ENCODE measurements at regions not wholly inside any gene's neighbourhood (a gene's known extent, or its start where the extent isn't known, plus 50 kb on each side); places are given as distances from the start of the nearest gene placed in this dataset.

DNA sequence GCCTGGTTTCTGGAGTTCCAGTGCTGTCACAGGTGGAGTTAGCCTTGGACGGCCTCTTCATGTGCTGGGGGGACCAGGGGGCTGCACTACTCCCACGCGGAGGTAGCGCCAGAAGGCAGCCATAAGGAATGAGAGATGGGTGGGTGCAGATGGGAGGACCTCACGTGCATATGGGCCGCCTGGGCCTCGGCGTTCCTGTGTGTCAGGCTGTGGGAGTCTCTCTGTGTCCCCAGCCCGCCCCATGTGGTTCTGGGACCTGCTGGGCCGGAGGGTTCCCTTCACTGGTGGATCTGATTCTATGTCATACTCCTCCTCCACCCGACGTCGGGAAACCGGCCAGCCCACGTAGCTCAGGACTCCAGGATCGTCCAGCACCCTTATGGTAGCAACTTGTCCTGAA, 149.0 kb upstream of the SOX1 start:
- Mint-ChIP-seq H3K9me3 (no peaks in the 10 kb centered on the region), H3K27ac (no peak overlapping the region), H3K4me3 (no peak overlapping the region), H3K4me1 (no peaks in the 10 kb centered on the region), H3K27me3 (no peaks in the 10 kb centered on the region), H3K36me3 (ENCODE audit: low read depth) (no peaks in the 10 kb centered on the region)
- TF ChIP-seq, protein P1, sequence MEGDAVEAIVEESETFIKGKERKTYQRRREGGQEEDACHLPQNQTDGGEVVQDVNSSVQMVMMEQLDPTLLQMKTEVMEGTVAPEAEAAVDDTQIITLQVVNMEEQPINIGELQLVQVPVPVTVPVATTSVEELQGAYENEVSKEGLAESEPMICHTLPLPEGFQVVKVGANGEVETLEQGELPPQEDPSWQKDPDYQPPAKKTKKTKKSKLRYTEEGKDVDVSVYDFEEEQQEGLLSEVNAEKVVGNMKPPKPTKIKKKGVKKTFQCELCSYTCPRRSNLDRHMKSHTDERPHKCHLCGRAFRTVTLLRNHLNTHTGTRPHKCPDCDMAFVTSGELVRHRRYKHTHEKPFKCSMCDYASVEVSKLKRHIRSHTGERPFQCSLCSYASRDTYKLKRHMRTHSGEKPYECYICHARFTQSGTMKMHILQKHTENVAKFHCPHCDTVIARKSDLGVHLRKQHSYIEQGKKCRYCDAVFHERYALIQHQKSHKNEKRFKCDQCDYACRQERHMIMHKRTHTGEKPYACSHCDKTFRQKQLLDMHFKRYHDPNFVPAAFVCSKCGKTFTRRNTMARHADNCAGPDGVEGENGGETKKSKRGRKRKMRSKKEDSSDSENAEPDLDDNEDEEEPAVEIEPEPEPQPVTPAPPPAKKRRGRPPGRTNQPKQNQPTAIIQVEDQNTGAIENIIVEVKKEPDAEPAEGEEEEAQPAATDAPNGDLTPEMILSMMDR (IDR thresholded peaks at IDR 0.05): no peak
- ATAC-seq (ENCODE audit: low read depth) (no peak), DNase-seq (no peak)
- POLR2A ChIA-PET: no interaction called here
- intact Hi-C loops (cut with micrococcal nuclease): no loop called here
- CTCF ChIA-PET: no interaction called here

DNA sequence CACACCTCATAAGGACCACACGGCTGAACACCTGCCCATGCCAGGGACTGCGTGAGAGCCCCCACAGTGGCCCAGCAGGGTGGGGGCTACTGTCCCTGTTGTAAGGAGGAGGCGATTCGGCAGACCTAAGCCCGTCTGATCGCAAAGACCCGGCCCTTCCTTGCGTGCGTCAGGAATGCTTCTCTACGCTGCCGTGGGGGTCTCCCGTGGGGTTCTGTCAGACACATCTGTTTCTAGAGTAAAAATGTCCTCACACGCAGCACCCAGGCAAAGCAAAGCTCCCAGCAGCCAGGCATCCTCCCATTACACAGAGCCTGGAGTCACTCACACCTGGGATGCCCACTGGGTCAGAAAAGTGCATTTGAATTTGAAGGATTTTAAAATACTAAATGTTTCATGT, 147.7 kb upstream of the SOX1 start:
- Mint-ChIP-seq H3K4me1 (no peaks in the 10 kb centered on the region), H3K36me3 (ENCODE audit: low read depth) (no peaks in the 10 kb centered on the region), H3K27me3 (no peaks in the 10 kb centered on the region), H3K4me3 (no peak overlapping the region), H3K9me3 (no peaks in the 10 kb centered on the region), H3K27ac (no peak overlapping the region)
- TF ChIP-seq, protein P1 (IDR thresholded peaks at IDR 0.05): no peak
- POLR2A ChIA-PET: no interaction called here
- intact Hi-C loops (cut with micrococcal nuclease): no loop called here
- DNase-seq: no peak
- no peak for ATAC-seq (ENCODE audit: low read depth)
- CTCF ChIA-PET: no interaction called here

DNA sequence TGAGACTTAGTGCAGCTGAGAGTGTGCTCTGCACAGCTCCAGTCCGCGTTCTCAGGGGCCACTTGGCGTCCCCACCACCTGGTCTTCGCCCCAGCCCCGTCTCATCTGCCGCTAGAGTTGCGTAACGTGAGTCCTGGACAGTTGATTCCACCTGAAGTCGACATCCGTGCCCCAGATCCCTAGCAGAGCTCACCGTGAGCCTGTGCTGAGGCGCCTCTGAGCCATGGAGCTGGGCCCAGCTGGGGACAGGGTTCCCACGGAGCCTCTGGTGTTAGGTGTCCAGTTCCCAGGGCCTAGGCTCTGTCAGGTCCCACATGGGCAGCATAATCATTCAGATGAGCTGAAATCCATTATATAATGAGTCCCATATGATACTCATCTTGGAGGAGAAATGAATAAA, 147.1 kb upstream of the SOX1 start:
- Mint-ChIP-seq H3K27ac (no peak overlapping the region), H3K36me3 (ENCODE audit: low read depth) (no peaks in the 10 kb centered on the region), H3K9me3 (no peaks in the 10 kb centered on the region), H3K4me3 (no peak overlapping the region), H3K27me3 (no peaks in the 10 kb centered on the region), H3K4me1 (no peaks in the 10 kb centered on the region)
- TF ChIP-seq, protein P1 (IDR thresholded peaks at IDR 0.05): no peak
- CTCF ChIA-PET: no interaction called here
- no peak for ATAC-seq (ENCODE audit: low read depth)
- intact Hi-C loops (cut with micrococcal nuclease): no loop called here
- DNase-seq: no peak
- POLR2A ChIA-PET: no interaction called here

DNA sequence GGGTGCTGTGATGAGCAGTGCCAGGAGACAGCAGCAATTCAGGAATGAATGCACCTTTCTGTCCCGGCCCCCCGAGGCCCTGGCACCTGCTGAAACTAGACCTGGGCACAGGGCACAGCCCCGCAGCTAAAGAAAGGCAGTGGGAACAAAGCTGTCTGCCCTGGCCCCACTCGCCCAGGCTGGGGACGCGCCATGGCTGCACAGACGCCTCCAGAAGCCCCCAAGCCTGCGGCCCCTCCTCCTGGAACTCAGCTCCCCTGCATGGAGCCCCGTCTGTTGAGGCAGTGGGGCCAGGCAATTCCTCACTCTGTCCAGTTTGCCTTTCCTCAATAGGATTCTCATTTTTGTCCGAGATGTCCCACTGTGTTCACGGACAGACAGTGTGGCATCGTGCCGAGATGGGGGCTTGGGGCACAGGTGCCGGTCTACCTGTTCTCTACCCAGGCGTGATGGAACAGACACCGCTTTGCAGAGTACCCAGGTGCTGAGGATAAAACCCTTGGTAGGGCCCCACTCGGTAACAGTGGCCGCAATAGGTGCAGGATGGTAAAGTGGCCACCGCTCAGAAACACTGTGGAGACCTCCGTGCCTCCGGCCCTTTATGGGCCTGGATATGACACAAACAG, 146.5 kb upstream of the SOX1 start:
- Mint-ChIP-seq H3K4me3 (no peak overlapping the region), H3K36me3 (ENCODE audit: low read depth) (no peaks in the 10 kb centered on the region), H3K27ac (no peak overlapping the region), H3K27me3 (no peaks in the 10 kb centered on the region), H3K4me1 (no peaks in the 10 kb centered on the region), H3K9me3 (no peaks in the 10 kb centered on the region)
- ChIA-PET POLR2A (no interaction called here), CTCF (no interaction called here)
- intact Hi-C loops (cut with micrococcal nuclease): no loop called here
- DNase-seq (no peak), ATAC-seq (ENCODE audit: low read depth) (no peak)
- TF ChIP-seq, protein P1 (IDR thresholded peaks at IDR 0.05): no peak

DNA sequence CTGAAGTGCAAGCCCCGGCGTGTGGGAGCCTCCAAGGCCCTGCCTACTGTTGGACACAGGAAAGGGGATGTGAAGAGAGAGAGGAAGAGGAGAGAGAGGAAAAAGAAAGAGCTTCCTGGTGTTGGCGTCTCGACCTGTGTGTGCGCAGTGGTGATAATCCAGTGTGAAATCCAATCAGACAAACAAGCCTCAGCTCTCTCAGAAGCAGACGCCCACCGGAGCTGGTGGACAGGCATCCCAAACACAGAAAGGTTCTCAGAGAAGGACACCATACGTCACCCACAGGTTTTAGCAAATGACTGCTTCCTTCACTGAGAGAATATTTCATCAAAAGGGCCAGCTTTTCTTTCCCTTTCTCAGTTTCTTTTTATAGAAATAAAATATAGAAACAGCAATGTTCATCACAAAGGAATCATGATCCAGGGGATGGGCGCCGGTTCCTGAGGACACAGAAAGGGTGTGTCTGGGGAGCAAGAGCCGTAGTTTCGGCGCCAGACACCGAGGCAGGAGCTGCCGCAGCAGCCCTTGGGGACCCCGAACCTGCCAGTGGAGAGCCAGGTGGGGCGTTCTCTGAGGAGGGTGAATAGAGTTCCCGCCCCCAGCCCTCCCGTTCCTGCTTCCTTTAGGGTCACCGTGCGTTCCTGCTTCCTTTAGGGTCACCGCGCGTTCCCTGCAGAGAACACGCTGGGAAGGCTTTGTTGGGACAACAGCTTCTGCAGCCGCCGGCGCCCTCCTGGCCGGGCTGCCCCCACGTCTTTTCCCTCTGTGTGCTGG, 145.8 kb upstream of the SOX1 start:
- ChIA-PET CTCF (no interaction called here), POLR2A (no interaction called here)
- H3K4me1 Mint-ChIP-seq: no peaks in the 10 kb centered on the region
- DNase-seq: no peak
- no peaks in the 10 kb centered on the region for H3K27me3 Mint-ChIP-seq
- intact Hi-C loops (cut with micrococcal nuclease): no loop called here
- TF ChIP-seq, protein P1 (IDR thresholded peaks at IDR 0.05): no peak
- no peak for ATAC-seq (ENCODE audit: low read depth)
- no peaks in the 10 kb centered on the region for H3K36me3 Mint-ChIP-seq (ENCODE audit: low read depth)
- H3K27ac Mint-ChIP-seq: no peak overlapping the region
- H3K9me3 Mint-ChIP-seq: no peaks in the 10 kb centered on the region
- no peak overlapping the region for H3K4me3 Mint-ChIP-seq
